SIG-M5 treated with dmso at 0.1 percent for 504 hours (cell line): ENCODE measurements at regions not wholly inside any gene's neighbourhood (a gene's known extent, or its start where the extent isn't known, plus 50 kb on each side); places are given as distances from the start of the nearest gene placed in this dataset.
A peak's percentile ranks its signal among the peaks of the same experiment; 100 is the strongest.

Source experiments
- DNase-seq: peaks from one replicate; lab custom pipeline; 2025; ENCODE audit not compliant: unreplicated experiment; lab: John Stamatoyannopoulos, UW

GRCh38 chr10:3493621-3494020 lies 291.4 kb downstream of the KLF6 start:
- DNase-seq = peak; percentile 3

GRCh38 chr10:3491571-3491970 lies 293.4 kb downstream of the KLF6 start:
- DNase-seq = no peak

- no peak for DNase-seq
These were observed 297.8 kb downstream of the KLF6 start for GRCh38 chr10:3487228-3487627.

GRCh38 chr10:3486346-3487065 lies 298.5 kb downstream of the KLF6 start:
- peak; percentile 26 for DNase-seq

- DNase-seq = peak; percentile 28
These were observed 299.8 kb downstream of the KLF6 start for GRCh38 chr10:3485057-3485686.

GRCh38 chr10:3484306-3485056 lies 300.5 kb downstream of the KLF6 start:
- DNase-seq = no peak

GRCh38 chr10:3482200-3482993 lies 302.6 kb downstream of the KLF6 start:
- DNase-seq = peak; percentile 71

GRCh38 chr10:3481496-3481895 lies 303.5 kb downstream of the KLF6 start:
- no peak for DNase-seq

GRCh38 chr10:3480990-3481315 lies 304.1 kb downstream of the KLF6 start:
- no peak for DNase-seq

- no peak for DNase-seq
These were observed 304.6 kb downstream of the KLF6 start for GRCh38 chr10:3480281-3480989.

- DNase-seq = no peak
These were observed 306.2 kb upstream of the PITRM1 start for GRCh38 chr10:3478632-3479240.

GRCh38 chr10:3478153-3478552 lies 305.6 kb upstream of the PITRM1 start:
- DNase-seq = no peak

- no peak for DNase-seq
These were observed 305.1 kb upstream of the PITRM1 start for GRCh38 chr10:3477683-3478082.

- no peak for DNase-seq
These were observed 304.3 kb upstream of the PITRM1 start for GRCh38 chr10:3476640-3477448.

GRCh38 chr10:3476186-3476585 lies 303.6 kb upstream of the PITRM1 start:
- DNase-seq = no peak

GRCh38 chr10:3475367-3475766 lies 302.8 kb upstream of the PITRM1 start:
- no peak for DNase-seq

GRCh38 chr10:3474266-3474665 lies 301.7 kb upstream of the PITRM1 start:
- DNase-seq = no peak

- no peak for DNase-seq
These were observed 300.7 kb upstream of the PITRM1 start for GRCh38 chr10:3473271-3473670.

GRCh38 chr10:3472287-3473051 lies 299.9 kb upstream of the PITRM1 start:
- peak; percentile 23 for DNase-seq
